ENCODE measurements at regions not wholly inside any gene's neighbourhood (a gene's known extent, or its start where the extent isn't known, plus 50 kb on each side); places are given as distances from the start of the nearest gene placed in this dataset.

DNA sequence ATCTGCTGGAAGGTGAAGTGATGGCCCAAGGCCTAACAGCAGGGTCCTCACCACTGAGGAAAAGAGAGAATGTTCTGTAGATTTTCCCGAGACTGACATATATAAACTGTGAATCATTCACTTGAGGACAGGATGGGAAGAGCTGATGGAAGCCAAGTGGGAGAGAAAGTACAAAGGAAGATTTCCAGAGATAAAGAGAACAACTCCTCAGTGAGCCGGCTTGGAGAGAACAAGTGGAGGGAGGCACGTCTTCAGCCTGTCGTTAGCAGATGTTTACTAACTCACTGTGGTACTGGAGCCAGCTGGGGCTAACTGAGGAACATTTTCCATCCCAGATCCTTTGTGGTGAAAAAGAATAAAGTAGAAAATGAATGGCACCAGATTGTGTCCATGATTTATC is 552.9 kb upstream of the TNP1 start:
- TF ChIP-seq POLR2A (IDR thresholded peaks at IDR 0.05): no peak
- TF ChIP-seq, protein P1, sequence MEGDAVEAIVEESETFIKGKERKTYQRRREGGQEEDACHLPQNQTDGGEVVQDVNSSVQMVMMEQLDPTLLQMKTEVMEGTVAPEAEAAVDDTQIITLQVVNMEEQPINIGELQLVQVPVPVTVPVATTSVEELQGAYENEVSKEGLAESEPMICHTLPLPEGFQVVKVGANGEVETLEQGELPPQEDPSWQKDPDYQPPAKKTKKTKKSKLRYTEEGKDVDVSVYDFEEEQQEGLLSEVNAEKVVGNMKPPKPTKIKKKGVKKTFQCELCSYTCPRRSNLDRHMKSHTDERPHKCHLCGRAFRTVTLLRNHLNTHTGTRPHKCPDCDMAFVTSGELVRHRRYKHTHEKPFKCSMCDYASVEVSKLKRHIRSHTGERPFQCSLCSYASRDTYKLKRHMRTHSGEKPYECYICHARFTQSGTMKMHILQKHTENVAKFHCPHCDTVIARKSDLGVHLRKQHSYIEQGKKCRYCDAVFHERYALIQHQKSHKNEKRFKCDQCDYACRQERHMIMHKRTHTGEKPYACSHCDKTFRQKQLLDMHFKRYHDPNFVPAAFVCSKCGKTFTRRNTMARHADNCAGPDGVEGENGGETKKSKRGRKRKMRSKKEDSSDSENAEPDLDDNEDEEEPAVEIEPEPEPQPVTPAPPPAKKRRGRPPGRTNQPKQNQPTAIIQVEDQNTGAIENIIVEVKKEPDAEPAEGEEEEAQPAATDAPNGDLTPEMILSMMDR (IDR thresholded peaks at IDR 0.05): no peak
